ENCODE measurements at regions not wholly inside any gene's neighbourhood (a gene's known extent, or its start where the extent isn't known, plus 50 kb on each side); places are given as distances from the start of the nearest gene placed in this dataset.

GRCh38 chr5:5810461-5810860 lies 388.0 kb downstream of the ICE1 start:
- TF ChIP-seq CTCF (conservative IDR thresholded peaks at IDR 0.05 in 1 of 2, IDR thresholded peaks at IDR 0.05 in 1 of 2; ENCODE audit: low read depth in 1 of 2, low read length in 2 of 2) (no peak), EZH2 (IDR thresholded peaks at IDR 0.05; ENCODE audit: low read length, missing control alignments) (no peak)

Measured in fibroblast of lung (primary cell).